ENCODE measurements at regions not wholly inside any gene's neighbourhood (a gene's known extent, or its start where the extent isn't known, plus 50 kb on each side); places are given as distances from the start of the nearest gene placed in this dataset.

GRCh38 chr17:5877948-5878347 lies 192.2 kb upstream of the WSCD1 start:
- TF ChIP-seq POLR2AphosphoS5 (IDR thresholded peaks at IDR 0.05; ENCODE audit: insufficient read depth in 1 of 2, low read depth in 1 of 2) (no peak), CTCF (IDR thresholded peaks at IDR 0.05) (no peak)
